ENCODE measurements at regions not wholly inside any gene's neighbourhood (a gene's known extent, or its start where the extent isn't known, plus 50 kb on each side); places are given as distances from the start of the nearest gene placed in this dataset.
"Not testable (repeated sequence)": the region's sequence is repeated elsewhere in the genome, so short reads cannot be mapped to it uniquely, and the experiment has no call there.

DNA sequence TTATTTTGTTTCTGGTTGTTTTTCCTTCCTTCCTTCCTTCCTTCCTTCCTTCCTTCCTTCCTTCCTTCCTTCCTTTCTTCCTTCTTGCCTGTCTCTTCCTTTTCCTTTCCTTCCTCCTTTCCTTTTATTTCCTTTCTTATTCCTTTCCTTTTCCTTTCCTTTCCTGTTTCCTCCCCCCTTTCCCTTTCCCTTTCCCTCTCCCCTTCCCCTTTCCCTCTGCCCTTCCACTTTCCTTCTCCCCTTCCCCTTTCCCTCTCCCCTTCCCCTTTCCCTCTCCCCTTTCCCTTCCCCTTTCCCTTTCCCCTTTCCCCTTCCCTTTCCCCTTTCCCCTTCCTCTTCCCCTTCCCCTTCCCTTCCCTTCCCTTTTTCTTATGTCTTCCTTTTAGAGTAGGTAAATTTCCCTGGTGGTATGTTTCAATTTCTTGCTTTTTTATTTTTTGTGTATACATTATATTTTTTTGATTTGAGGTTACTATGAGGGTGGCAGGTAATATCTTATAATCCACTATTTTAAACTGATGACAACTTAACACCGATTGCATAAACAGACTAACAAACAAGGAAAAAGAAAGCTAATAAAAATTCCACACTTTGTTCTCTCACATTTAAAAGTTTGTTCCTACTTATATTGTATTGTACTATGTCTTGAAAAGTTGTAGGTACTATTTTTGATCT is 311.0 kb upstream of the FSHR start:
- no peak for DNase-seq

DNA sequence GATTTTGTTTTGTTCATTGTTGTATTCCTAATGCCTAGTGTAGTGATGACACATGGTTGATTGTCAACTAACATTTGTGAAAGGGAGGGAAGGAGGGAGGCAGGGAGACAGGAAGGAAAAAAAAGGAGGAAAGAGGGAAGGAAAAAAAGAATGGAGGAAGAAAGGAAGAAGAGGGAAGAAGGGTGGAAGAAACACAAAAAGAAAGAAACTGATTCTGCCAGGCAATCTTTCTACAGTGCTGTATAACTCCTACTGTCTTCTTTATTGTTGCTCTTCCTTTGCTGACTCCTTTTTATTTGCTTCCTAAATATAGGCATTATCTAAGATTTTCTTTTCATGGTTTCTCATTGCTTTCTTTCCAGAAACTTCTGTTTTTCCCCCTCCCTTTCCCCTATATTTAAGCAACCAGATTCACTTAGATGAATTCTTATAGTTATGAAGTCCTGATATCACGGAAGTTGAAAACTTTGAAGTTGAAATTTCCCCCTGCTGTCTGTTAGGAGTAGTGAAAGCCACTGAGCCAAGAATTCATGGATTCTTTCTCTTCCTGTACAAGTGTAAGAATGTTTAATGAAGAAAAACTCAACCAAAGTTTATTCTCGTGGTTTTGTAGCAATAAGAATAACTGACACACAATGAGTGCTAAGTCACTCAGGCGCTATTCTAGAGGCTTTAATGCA is 305.1 kb upstream of the FSHR start:
- DNase-seq = no peak

- DNase-seq = no peak
These were observed 289.7 kb upstream of the FSHR start for GRCh38 chr2:49444005-49444404.

DNA sequence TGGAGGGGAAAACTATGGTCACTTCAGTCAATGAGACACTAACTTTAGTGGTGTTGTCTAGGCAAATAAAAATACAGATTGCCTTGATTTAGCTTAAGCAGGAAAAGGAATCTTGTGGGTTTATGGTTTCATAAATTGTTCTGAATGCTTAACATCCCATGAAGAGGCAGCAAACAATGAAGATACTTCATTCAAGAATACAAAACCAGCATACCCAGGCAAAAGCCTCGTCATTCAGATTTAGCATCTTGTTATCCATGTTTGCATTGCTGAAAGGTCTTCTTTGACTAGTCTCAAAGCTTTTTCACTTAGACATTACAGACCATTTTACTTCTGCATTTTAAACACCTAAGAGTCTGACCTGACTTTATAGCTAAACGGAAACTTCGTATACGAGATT is 272.7 kb upstream of the FSHR start:
- no peak for DNase-seq

DNA sequence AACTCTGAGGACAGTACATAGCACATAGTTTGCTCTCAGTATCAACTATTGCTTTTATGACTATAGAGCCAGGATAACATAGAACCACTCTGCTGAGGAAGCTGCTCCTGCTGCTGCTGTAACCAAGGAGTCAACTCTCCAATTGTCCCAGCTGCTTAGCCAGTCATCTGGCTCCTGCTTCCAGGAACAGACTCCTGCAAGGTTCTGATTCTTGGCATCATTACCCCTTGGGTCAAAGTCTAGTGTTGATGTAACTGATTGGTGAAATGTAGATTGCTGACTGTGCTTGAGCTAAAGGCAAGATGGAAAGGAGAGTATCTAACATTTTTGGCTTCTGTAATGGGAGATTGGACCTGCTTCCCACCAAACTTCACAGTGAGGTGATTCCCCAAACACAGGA is 261.9 kb upstream of the FSHR start:
- no peak for DNase-seq

GRCh38 chr2:49404108-49404507 is 249.8 kb upstream of the FSHR start:
- no peak for DNase-seq

DNA sequence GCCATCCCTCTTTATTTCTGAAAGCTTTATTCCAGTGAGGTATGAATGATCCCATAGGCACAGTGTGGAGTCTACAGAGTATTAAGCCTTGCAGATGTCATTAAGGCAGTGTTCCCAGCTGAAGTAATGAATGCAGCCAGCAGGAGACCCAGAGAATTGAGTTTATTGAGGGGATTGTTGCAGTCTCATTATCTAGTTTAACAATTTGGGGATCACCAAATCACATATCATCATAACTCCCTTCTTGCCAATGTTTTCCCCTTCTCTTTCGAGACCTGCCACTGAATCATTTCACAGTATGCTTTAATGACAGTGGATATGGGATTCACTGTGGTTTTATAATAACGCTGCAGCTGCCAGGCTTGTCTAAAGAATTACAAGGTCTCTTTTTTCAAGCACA is 249.3 kb upstream of the FSHR start:
- no peak for DNase-seq

DNA sequence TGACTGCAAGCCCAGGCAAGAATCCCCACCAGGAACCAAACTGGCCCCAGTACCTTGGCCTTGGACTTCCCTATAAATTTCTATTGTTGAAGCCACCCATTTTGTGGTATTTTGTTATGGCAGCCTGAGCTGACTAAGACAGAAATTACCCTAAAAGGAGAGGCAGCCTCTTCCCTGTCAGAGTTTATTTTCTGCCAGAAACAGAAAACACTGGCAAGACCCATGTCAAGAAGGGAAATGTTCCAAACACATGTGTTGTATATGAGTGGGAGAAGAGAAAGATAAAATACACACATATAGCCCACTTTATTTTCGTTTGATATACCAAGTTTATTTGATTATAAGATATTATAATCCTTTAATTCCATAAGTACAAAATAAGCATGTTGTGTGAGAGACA is 225.1 kb upstream of the FSHR start:
- DNase-seq = no peak

DNA sequence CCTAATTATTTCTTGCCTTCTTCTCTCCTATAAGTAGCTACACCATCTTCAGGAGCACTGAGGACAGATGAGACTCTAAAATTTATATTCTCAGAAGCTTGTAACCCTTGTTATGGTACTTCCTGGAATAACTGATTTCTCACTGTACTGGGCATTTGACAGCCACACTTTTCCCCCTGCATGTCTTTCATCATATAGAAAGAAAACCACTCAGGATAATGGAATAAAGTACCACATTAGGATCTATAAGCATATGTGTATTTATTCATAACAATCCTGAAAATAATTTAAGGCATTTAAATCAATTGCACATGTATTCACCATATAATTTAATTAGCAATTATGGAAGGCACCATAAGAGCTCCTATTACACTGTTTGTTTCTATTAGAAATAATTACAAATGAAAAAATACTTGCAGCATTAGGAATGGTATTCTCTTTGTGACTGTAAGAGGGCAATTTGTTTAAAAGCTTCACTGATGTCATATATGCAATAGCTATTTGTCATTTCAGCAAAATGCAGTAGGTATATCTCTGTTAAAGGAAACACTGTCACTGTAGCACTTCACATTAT is 216.9 kb upstream of the FSHR start:
- DNase-seq = no peak

DNA sequence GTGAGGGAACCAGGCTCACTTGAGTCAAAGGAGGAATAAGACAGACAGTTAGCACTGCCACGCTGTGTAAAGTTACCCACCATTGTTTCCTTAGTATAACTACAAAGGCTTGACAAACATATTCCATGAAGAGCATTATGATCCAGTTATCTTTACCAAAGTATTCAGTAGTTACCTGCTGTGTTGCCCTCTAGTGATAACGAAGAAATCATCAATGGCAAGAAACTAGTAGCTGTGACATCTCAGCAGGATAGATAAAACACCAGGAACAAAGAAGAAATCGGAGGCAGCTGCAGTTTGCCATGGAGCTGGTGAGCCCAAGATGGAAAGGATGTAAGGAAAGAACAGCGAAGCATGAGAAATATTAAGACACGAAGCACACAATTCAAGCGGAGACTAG is 215.3 kb upstream of the FSHR start:
- no peak for DNase-seq

DNA sequence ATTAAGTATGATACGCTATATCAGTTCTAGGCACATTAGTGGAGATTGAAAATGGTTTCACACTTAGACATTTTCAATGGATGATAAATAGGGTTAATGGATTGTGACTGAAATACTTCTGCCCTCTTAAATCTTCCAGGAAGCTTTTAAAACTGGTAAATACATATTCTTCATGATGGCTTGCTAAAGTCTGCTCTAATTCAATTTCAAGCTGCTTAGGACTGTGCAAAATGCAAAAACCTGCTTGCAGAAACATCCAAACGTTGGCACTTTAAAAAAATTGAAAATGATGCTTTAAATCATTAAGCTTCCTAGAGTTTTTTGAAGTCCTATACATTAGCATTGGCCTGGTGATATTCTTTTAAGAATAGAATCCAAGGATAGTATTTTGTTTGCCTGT is 214.8 kb upstream of the FSHR start:
- DNase-seq = no peak

DNA sequence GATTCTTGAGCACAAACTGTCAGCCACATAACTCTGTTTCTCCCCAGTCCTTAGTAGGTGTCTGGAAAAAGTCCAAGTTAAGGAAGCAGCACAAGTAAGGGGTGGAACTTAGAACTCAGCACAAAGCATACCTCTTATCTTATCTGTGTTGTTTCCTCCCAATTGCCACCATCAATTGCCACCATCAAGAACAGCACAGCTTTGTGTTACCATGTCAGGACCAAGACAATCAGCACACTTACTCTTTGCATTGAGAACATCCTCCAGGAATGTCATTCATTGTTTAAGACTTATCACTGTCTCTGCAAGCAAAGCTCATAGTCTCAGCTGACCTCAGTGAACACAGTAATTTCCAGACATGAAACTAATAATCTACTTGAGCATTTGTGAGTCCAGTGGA is 212.7 kb upstream of the FSHR start:
- DNase-seq = no peak

GRCh38 chr2:49360407-49360767 is 206.1 kb upstream of the FSHR start:
- DNase-seq = no peak

- no peak for DNase-seq
These were observed 205.5 kb upstream of the FSHR start for GRCh38 chr2:49359721-49360406.

DNA sequence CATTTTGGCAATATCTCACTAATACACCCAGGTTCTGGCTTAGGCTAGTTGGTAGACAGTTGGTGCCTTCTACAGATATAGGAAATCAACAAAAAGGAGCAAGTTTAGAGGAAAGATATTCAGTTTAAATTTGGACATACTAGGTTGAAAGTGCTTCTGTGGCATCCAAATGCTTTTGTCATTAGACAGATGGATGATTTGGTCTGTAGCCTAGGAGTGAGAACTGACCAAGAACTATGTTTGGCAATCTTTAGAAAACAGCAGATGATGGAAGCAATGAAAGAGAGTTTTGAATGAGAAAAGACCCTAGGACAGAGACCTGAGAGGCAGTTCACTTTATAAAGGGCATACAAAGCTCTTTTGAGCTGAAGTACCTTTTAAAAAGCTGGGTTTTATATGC is 201.3 kb upstream of the FSHR start:
- DNase-seq = no peak

DNA sequence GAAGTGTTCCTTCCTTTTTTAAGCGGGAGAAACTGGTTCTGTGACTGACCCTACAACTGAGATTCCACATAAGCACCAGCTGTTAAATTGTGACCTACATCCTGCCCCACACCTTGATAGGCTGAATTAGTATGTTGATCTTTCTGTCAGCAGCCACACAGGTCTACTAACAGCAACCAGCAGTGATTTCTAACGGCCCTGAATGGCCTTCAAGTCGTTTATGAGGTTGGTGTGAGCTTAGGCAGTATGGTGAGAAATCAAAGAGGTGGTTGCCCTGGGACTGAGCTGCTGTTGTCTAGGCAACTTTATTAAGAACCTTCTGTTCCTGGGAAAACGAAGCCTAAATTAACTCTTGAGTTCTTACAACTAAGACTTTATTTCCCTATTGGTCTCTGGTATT is 197.2 kb upstream of the FSHR start:
- no peak for DNase-seq

DNA sequence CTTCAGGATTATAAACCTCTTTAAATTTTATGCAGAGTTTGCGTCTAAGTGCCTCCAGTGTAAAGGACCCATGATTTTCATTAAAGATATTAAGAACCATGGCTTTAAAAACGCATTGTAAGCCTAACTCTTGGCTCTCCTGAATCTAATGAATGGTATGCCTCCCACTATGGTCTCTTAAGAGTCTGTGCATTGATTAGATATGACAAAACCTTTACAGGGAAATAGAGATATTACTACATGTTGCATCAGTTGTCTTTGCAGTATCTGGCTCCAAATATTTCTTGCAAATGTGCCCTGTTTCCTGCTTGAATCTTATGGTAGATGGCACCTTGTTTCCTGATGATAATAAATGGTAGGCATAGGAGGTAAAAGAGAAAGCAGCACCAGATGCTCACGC is 189.3 kb upstream of the FSHR start:
- no peak for DNase-seq

GRCh38 chr2:49342156-49342555 is 187.8 kb upstream of the FSHR start:
- DNase-seq = no peak

- no peak for DNase-seq
These were observed 181.2 kb upstream of the FSHR start for GRCh38 chr2:49335546-49335945.

DNA sequence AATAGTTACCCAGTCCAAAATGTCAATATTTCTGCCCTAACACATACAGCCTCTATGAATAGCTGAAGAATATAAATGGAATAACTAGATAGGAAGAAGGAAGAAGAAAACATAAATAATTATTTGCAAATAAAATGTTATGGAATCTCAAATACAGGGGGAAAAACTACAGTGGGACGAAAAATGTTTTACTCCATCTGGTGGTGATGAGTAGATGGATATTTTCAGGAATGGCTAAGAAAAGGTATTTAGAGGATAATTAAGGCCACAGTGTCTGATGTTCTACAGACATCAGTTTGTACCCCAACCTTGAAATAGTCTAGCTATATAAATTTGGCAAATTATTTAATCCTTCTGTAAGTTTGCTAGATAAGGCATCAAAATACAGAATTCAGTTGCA is 178.1 kb upstream of the FSHR start:
- no peak for DNase-seq

DNA sequence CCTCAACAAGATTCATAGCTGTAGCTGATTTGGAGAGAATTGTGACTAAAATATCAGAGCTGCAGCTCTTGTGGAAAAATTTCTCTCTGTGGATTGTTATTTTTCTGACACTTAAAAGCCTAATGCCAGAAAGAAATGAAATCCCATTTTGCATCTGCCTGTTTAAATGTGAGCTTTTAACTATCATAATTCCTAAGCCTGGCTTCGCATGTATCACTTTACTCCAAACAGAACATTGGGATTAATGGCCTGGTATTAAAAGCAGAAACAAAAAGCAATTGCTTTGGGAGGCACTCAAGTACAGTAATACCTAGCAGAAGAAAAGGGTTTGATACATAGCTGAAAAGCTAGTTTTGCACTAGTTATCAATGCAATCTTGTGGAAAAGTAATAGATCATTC is 164.2 kb upstream of the FSHR start:
- no peak for DNase-seq

DNA sequence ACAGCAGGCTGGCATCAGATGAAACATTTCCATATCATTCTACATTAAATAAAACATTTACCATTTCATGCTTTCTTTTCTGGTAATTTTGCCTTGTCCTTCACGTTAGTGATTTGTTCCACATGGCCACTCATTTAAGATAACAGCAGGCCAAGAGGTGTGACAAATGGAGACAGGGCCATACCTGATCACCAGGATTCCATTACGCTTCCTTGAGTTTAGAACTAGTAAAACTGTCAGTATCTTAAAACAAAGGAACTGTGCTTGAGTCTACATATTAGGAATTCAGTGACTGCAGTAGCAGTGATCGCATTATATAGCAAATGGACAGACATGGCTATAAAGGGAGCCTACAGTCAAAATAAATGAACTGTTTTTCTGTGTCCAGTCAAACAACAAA is 155.1 kb upstream of the FSHR start:
- no peak for DNase-seq

DNA sequence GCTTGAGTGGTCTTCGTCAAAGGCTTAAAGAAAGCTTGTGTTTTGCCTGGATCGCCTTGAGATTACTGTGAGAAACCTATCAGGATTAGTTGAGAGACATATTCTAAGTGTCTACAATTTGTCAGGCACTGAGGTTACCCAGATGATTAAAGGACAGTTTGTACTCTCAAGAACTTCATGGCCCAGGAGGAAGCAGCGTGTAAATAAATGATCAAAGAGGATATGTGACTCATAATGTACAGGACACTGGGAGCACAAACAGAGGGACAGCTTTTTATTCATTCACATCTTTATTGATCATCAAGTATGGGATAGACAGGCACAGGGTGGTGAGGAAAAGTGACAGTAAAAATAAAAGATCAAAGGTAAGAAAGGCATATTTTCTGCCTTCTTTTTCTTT is 152.6 kb upstream of the FSHR start:
- DNase-seq = no peak

- DNase-seq = not testable (repeated sequence)
These were observed 144.4 kb upstream of the FSHR start for GRCh38 chr2:49298693-49299092.

Data from right hindlimb (tissue), 1 donor.